Astrocyte (in vitro differentiated cells and primary cell): ENCODE measurements at regions not wholly inside any gene's neighbourhood (a gene's known extent, or its start where the extent isn't known, plus 50 kb on each side); places are given as distances from the start of the nearest gene placed in this dataset.

ENCODE experiments used
- DNase-seq: peaks from one replicate; pipeline ENCODE4 v3.0.0-alpha.2; 2010; ENCODE audit warnings: low read depth
- FAIRE-seq: peaks from 2 replicates; lab custom pipeline; 2011; peaks lifted over from hg19 to GRCh38; lab: Jason Lieb, UNC
- H2AFZ ChIP-seq: 2 replicates; pipeline ENCODE4 v1.6.0; 2012; ENCODE audit warnings: low read depth, low read length, inconsistent platforms
- H3K27ac ChIP-seq: 2 replicates; pipeline ENCODE4 v1.5.1; 2011; ENCODE audit warnings: low read depth, low read length, inconsistent platforms
- H3K27me3 ChIP-seq: 2 replicates; pipeline ENCODE4 v1.6.0; 2011; ENCODE audit warnings: low read length, inconsistent platforms; ENCODE audit not compliant: insufficient read depth
- H3K36me3 ChIP-seq: 2 replicates; pipeline ENCODE4 v1.5.1; 2011; ENCODE audit warnings: low read length, inconsistent platforms; ENCODE audit not compliant: insufficient read depth
- H3K4me1 ChIP-seq: 2 replicates; pipeline ENCODE4 v1.5.1; 2011; ENCODE audit warnings: low read length, inconsistent platforms; ENCODE audit not compliant: insufficient read depth
- H3K4me2 ChIP-seq: 2 replicates; pipeline ENCODE4 v1.6.0; 2012; ENCODE audit warnings: low read length, inconsistent platforms
- H3K4me3 ChIP-seq: 2 replicates; pipeline ENCODE4 v1.5.1; 2011; ENCODE audit warnings: low read depth, mild to moderate bottlenecking, low read length, inconsistent platforms; ENCODE audit not compliant: insufficient read depth
- H3K79me2 ChIP-seq: 2 replicates; pipeline ENCODE4 v1.6.0; 2012; ENCODE audit warnings: mild to moderate bottlenecking, low read length, inconsistent platforms; ENCODE audit not compliant: insufficient read depth
- H3K9ac ChIP-seq: 2 replicates; pipeline ENCODE4 v1.6.0; 2012; ENCODE audit warnings: mild to moderate bottlenecking, low read length, inconsistent platforms
- H3K9me3 ChIP-seq: 2 replicates; pipeline ENCODE4 v1.5.1; 2012; ENCODE audit warnings: low read depth, mild to moderate bottlenecking, low read length, inconsistent platforms; ENCODE audit not compliant: insufficient read depth
- H4K20me1 ChIP-seq: 2 replicates; pipeline ENCODE4 v1.6.0; 2012; ENCODE audit warnings: low read length, inconsistent platforms; ENCODE audit not compliant: insufficient read depth
- H3K27ac Mint-ChIP-seq: one replicate; pipeline ENCODE4 v1.8.0; 2021; ENCODE audit warnings: mild to moderate bottlenecking, mixed read lengths; ENCODE audit not compliant: unreplicated experiment
- H3K27me3 Mint-ChIP-seq: one replicate; pipeline ENCODE4 v1.8.0; 2021; ENCODE audit warnings: low read depth, mixed read lengths; ENCODE audit not compliant: unreplicated experiment
- H3K36me3 Mint-ChIP-seq: one replicate; pipeline ENCODE4 v1.8.0; 2021; ENCODE audit warnings: low read depth, mixed read lengths; ENCODE audit not compliant: unreplicated experiment
- H3K4me1 Mint-ChIP-seq: one replicate; pipeline ENCODE4 v1.8.0; 2021; ENCODE audit warnings: low read depth, mixed read lengths; ENCODE audit not compliant: unreplicated experiment
- H3K4me3 Mint-ChIP-seq: one replicate; pipeline ENCODE4 v1.8.0; 2021; ENCODE audit warnings: mild to moderate bottlenecking, moderate library complexity, mixed read lengths; ENCODE audit not compliant: unreplicated experiment
- H3K9me3 Mint-ChIP-seq: one replicate; pipeline ENCODE4 v1.8.0; 2021; ENCODE audit warnings: mild to moderate bottlenecking, mixed read lengths; ENCODE audit not compliant: unreplicated experiment
- EZH2 ChIP-seq: IDR thresholded peaks from 2 replicates; pipeline ENCODE4 v1.6.1; 2012; ENCODE audit warnings: mild to moderate bottlenecking, low read length, inconsistent platforms; ENCODE audit not compliant: insufficient read depth
- TF ChIP-seq, protein P1 (sequence below): IDR thresholded peaks from 2 replicates; pipeline ENCODE4 v1.5.1; 2011; ENCODE audit warnings: low read depth, mild to moderate bottlenecking, inconsistent platforms, low read length, moderate library complexity; ENCODE audit not compliant: insufficient read depth

DNA sequence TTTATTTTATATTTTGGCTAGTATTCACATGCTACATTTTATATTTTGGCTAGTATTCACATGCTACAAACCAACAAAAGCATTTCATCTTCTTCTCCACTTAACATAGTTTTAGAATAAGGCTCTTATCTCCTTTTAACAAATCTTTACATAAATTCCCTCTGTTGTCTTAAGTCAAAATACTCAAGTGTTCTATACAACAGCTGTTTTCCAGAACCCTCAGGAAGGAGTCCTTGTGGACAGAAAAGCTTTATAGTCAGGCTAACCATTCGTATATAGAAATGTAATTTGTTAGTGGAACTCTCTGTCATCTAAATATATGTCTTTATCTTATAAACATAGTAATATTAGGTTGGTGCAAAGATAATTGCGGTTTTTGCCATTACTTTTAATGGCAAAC lies 191.0 kb upstream of the FLRT2 start:
- H4K20me1 ChIP-seq: no peaks in the 10 kb centered on the region
- Mint-ChIP-seq H3K27ac (no peak overlapping the region), H3K4me1 (peaks cover 9% of the 10 kb centered on the region), H3K27me3 (no peaks in the 10 kb centered on the region), H3K36me3 (no peaks in the 10 kb centered on the region), H3K9me3 (no peaks in the 10 kb centered on the region), H3K4me3 (no peak overlapping the region)
- H3K9me3 ChIP-seq: no peaks in the 10 kb centered on the region
- no peak overlapping the region for H3K4me2 ChIP-seq
- no peaks in the 10 kb centered on the region for H3K4me1 ChIP-seq
- no peak for TF ChIP-seq EZH2
- TF ChIP-seq, protein P1, sequence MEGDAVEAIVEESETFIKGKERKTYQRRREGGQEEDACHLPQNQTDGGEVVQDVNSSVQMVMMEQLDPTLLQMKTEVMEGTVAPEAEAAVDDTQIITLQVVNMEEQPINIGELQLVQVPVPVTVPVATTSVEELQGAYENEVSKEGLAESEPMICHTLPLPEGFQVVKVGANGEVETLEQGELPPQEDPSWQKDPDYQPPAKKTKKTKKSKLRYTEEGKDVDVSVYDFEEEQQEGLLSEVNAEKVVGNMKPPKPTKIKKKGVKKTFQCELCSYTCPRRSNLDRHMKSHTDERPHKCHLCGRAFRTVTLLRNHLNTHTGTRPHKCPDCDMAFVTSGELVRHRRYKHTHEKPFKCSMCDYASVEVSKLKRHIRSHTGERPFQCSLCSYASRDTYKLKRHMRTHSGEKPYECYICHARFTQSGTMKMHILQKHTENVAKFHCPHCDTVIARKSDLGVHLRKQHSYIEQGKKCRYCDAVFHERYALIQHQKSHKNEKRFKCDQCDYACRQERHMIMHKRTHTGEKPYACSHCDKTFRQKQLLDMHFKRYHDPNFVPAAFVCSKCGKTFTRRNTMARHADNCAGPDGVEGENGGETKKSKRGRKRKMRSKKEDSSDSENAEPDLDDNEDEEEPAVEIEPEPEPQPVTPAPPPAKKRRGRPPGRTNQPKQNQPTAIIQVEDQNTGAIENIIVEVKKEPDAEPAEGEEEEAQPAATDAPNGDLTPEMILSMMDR: no peak
- H3K4me3 ChIP-seq: no peak overlapping the region
- DNase-seq: no peak
- no peaks in the 10 kb centered on the region for H3K79me2 ChIP-seq
- H3K36me3 ChIP-seq: no peaks in the 10 kb centered on the region
- no peak overlapping the region for H3K9ac ChIP-seq
- no peak overlapping the region for H3K27ac ChIP-seq
- H2AFZ ChIP-seq: no peak overlapping the region
- no peak for FAIRE-seq
- no peaks in the 10 kb centered on the region for H3K27me3 ChIP-seq

DNA sequence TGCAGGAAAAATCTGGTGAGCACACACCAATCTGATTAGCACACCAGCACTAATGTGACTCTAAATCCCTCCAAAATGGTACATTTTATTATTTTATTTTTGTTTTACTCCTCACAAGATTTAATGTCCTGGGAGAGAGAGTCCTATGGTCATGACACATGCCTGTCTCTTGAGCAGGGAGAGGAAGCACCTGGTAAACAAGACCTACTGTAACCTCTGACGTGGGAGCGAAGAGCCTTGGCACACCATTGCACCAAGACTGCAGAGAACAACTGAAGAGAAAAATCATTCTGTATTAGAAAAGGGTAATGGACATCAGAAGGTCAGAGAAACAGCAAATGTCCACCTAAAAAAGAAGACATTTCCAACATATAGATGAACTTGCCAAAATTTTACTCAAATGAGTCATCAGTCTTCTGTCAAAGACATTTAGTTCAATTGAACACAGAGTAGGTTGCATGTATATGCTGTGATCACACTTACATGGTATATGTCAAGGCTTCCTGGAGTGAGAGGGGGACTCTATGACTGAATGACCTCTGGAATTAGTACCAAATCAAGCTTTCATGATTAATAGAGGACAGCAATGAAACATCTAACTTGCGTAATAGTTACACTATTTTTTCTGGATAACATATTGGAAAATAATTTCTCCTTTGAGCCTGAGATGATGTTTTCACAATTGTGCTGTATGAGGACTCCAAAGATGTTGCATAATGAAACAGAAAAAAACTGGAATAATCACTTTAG lies 186.9 kb upstream of the FLRT2 start:
- no peaks in the 10 kb centered on the region for H3K36me3 ChIP-seq
- H3K4me2 ChIP-seq: no peak overlapping the region
- peak; percentile 47 for FAIRE-seq
- H3K79me2 ChIP-seq: no peaks in the 10 kb centered on the region
- DNase-seq: no peak
- H3K36me3 Mint-ChIP-seq: no peaks in the 10 kb centered on the region
- H3K27me3 Mint-ChIP-seq: no peaks in the 10 kb centered on the region
- H3K4me1 Mint-ChIP-seq: peaks cover 5% of the 10 kb centered on the region
- H3K27ac Mint-ChIP-seq: no peak overlapping the region
- H2AFZ ChIP-seq: no peak overlapping the region
- no peaks in the 10 kb centered on the region for H4K20me1 ChIP-seq
- no peak overlapping the region for H3K9ac ChIP-seq
- no peaks in the 10 kb centered on the region for H3K9me3 ChIP-seq
- no peak overlapping the region for H3K27ac ChIP-seq
- no peaks in the 10 kb centered on the region for H3K4me1 ChIP-seq
- H3K4me3 Mint-ChIP-seq: no peak overlapping the region
- TF ChIP-seq, protein P1: no peak
- no peak for TF ChIP-seq EZH2
- H3K27me3 ChIP-seq: no peaks in the 10 kb centered on the region
- H3K9me3 Mint-ChIP-seq: peaks cover 4% of the 10 kb centered on the region
- H3K4me3 ChIP-seq: no peak overlapping the region

DNA sequence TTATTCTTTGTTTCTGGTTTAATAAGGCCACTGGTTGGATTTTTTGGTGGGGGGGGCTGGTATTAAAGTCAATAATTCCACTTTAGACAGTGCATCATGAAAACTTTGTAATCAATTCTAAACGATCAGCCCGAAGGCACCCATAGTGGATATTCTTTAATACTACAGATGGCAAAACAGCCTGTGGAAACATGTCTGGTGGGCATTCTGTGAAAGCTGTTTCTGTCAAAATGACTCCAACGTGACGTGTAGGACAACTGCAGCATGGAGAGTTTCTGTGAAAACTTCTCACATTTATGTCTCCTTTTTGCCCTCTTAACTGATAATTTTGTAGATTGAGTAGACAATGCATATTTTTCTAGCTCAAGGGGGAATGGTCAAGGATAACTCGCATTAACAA lies 185.8 kb upstream of the FLRT2 start:
- H3K4me1 Mint-ChIP-seq: peaks cover 5% of the 10 kb centered on the region
- no peaks in the 10 kb centered on the region for H3K79me2 ChIP-seq
- no peaks in the 10 kb centered on the region for H3K27me3 ChIP-seq
- H3K36me3 Mint-ChIP-seq: no peaks in the 10 kb centered on the region
- DNase-seq: no peak
- H3K4me1 ChIP-seq: no peaks in the 10 kb centered on the region
- no peak overlapping the region for H3K4me3 ChIP-seq
- H3K27ac ChIP-seq: no peak overlapping the region
- H3K9ac ChIP-seq: no peak overlapping the region
- H3K9me3 Mint-ChIP-seq: peaks cover 4% of the 10 kb centered on the region
- H4K20me1 ChIP-seq: no peaks in the 10 kb centered on the region
- H2AFZ ChIP-seq: no peak overlapping the region
- no peak for FAIRE-seq
- TF ChIP-seq EZH2: no peak
- TF ChIP-seq, protein P1: no peak
- H3K4me3 Mint-ChIP-seq: no peak overlapping the region
- no peak overlapping the region for H3K4me2 ChIP-seq
- no peaks in the 10 kb centered on the region for H3K36me3 ChIP-seq
- no peaks in the 10 kb centered on the region for H3K27me3 Mint-ChIP-seq
- H3K9me3 ChIP-seq: no peaks in the 10 kb centered on the region
- H3K27ac Mint-ChIP-seq: no peak overlapping the region
